ENCODE measurements at regions not wholly inside any gene's neighbourhood (a gene's known extent, or its start where the extent isn't known, plus 50 kb on each side); places are given as distances from the start of the nearest gene placed in this dataset.

- peaks cover 7% of the 10 kb centered on the region for H3K9me3 Mint-ChIP-seq
- no peaks in the 10 kb centered on the region for H3K4me1 Mint-ChIP-seq (ENCODE audit: low read depth)
- Histone ChIP-seq H3K36me3 (ENCODE audit: insufficient read depth, low read length) (no peaks in the 10 kb centered on the region), H3K27me3 (ENCODE audit: control insufficient read depth in 1 of 2, insufficient read depth in 2 of 2, low read length in 2 of 2) (no peaks in the 10 kb centered on the region), H3K4me1 (ENCODE audit: insufficient read depth, low read length) (no peaks in the 10 kb centered on the region), H3K9me3 (ENCODE audit: control insufficient read depth in 1 of 2, insufficient read depth in 1 of 2, low read length in 2 of 2) (peaks cover 9 to 19% of the 10 kb centered on the region in 2 experiments), H3K4me3 (ENCODE audit: low read length) (no peak overlapping the region), H3K27ac (ENCODE audit: low read depth in 1 of 2, low read length in 2 of 2) (no peak overlapping the region)
- no peak for TF ChIP-seq CTCF (IDR thresholded peaks at IDR 0.05)
- CTCF ChIA-PET, result no interaction called here
- H3K27me3 Mint-ChIP-seq, result no peaks in the 10 kb centered on the region
- no peak overlapping the region for H3K4me3 Mint-ChIP-seq
- H3K36me3 Mint-ChIP-seq (ENCODE audit: low read depth), result no peaks in the 10 kb centered on the region
- intact Hi-C loops (cut with DNase I, micrococcal nuclease), result no loop called here
- H3K27ac Mint-ChIP-seq, result no peak overlapping the region
- POLR2A ChIA-PET, result no interaction called here
- DNase-seq (no peak), ATAC-seq (ENCODE audit: poor library complexity) (no peak)
Observed at GRCh38 chrX:40843643-40844042, 108.3 kb upstream of the MED14 start.

GRCh38 chrX:40844471-40844870 lies 109.1 kb upstream of the MED14 start:
- no peaks in the 10 kb centered on the region for H3K4me1 Mint-ChIP-seq (ENCODE audit: low read depth)
- H3K27me3 ChIP-seq (ENCODE audit: control insufficient read depth in 1 of 2, insufficient read depth in 2 of 2, low read length in 2 of 2), result no peaks in the 10 kb centered on the region
- no peak overlapping the region for H3K27ac Mint-ChIP-seq
- H3K9me3 Mint-ChIP-seq, result peaks cover 7% of the 10 kb centered on the region
- no peaks in the 10 kb centered on the region for H3K36me3 ChIP-seq (ENCODE audit: insufficient read depth, low read length)
- no peak for TF ChIP-seq CTCF (IDR thresholded peaks at IDR 0.05)
- no peaks in the 10 kb centered on the region for H3K27me3 Mint-ChIP-seq
- H3K36me3 Mint-ChIP-seq (ENCODE audit: low read depth), result no peaks in the 10 kb centered on the region
- ChIA-PET CTCF (no interaction called here), POLR2A (no interaction called here)
- H3K4me1 ChIP-seq (ENCODE audit: insufficient read depth, low read length), result no peaks in the 10 kb centered on the region
- H3K4me3 ChIP-seq (ENCODE audit: low read length), result no peak overlapping the region
- peaks cover 9 to 19% of the 10 kb centered on the region in 2 experiments for H3K9me3 ChIP-seq (ENCODE audit: control insufficient read depth in 1 of 2, insufficient read depth in 1 of 2, low read length in 2 of 2)
- no peak for ATAC-seq (ENCODE audit: poor library complexity)
- no peak for DNase-seq
- no peak overlapping the region for H3K27ac ChIP-seq (ENCODE audit: low read depth in 1 of 2, low read length in 2 of 2)
- intact Hi-C loops (cut with DNase I, micrococcal nuclease), result no loop called here
- H3K4me3 Mint-ChIP-seq, result no peak overlapping the region

- H3K4me3 Mint-ChIP-seq, result no peak overlapping the region
Observed at GRCh38 chrX:40845331-40845911, 110.1 kb upstream of the MED14 start.

More at GRCh38 chrX:40845331-40845911, 110.1 kb upstream of the MED14 start:
- no peak for ATAC-seq (ENCODE audit: poor library complexity)
- no peak overlapping the region for H3K4me3 ChIP-seq (ENCODE audit: low read length)
- intact Hi-C loops (cut with DNase I, micrococcal nuclease), result no loop called here
- TF ChIP-seq CTCF (IDR thresholded peaks at IDR 0.05), result no peak
- Mint-ChIP-seq H3K9me3 (peaks cover 3% of the 10 kb centered on the region), H3K27me3 (no peaks in the 10 kb centered on the region), H3K27ac (no peak overlapping the region), H3K36me3 (ENCODE audit: low read depth) (no peaks in the 10 kb centered on the region), H3K4me1 (ENCODE audit: low read depth) (no peaks in the 10 kb centered on the region)
- H3K27ac ChIP-seq (ENCODE audit: low read depth in 1 of 2, low read length in 2 of 2), result no peak overlapping the region
- CTCF ChIA-PET, result no interaction called here
- H3K9me3 ChIP-seq (ENCODE audit: control insufficient read depth in 1 of 2, insufficient read depth in 1 of 2, low read length in 2 of 2), result peaks cover 9 to 11% of the 10 kb centered on the region in 2 experiments
- DNase-seq, result no peak
- no peaks in the 10 kb centered on the region for H3K27me3 ChIP-seq (ENCODE audit: control insufficient read depth in 1 of 2, insufficient read depth in 2 of 2, low read length in 2 of 2)
- POLR2A ChIA-PET, result no interaction called here
- H3K36me3 ChIP-seq (ENCODE audit: insufficient read depth, low read length), result no peaks in the 10 kb centered on the region
- no peaks in the 10 kb centered on the region for H3K4me1 ChIP-seq (ENCODE audit: insufficient read depth, low read length)
